ENCODE measurements at regions not wholly inside any gene's neighbourhood (a gene's known extent, or its start where the extent isn't known, plus 50 kb on each side); places are given as distances from the start of the nearest gene placed in this dataset.

GRCh38 chr12:114866331-114866730 lies 182.4 kb upstream of the TBX3 start:
- TF ChIP-seq SRSF3 (IDR thresholded peaks at IDR 0.05; ENCODE audit: insufficient read depth, low read length) (no peak), POLR2A (conservative IDR thresholded peaks at IDR 0.05) (no peak), ZNF780A (CRISPR knock-in tag; IDR thresholded peaks at IDR 0.05) (no peak), ZNF407 (IDR thresholded peaks at IDR 0.05; ENCODE audit: low read depth) (no peak), POLR2AphosphoS5 (IDR thresholded peaks at IDR 0.05; ENCODE audit: control insufficient read depth, insufficient read depth, low read depth, low read length) (no peak), SRSF1 (IDR thresholded peaks at IDR 0.05; ENCODE audit: low read depth, low read length) (no peak)

Data from K562 (cell line).